ENCODE measurements at regions not wholly inside any gene's neighbourhood (a gene's known extent, or its start where the extent isn't known, plus 50 kb on each side); places are given as distances from the start of the nearest gene placed in this dataset.
"Not testable (repeated sequence)": the region's sequence is repeated elsewhere in the genome, so short reads cannot be mapped to it uniquely, and the experiment has no call there.

DNA sequence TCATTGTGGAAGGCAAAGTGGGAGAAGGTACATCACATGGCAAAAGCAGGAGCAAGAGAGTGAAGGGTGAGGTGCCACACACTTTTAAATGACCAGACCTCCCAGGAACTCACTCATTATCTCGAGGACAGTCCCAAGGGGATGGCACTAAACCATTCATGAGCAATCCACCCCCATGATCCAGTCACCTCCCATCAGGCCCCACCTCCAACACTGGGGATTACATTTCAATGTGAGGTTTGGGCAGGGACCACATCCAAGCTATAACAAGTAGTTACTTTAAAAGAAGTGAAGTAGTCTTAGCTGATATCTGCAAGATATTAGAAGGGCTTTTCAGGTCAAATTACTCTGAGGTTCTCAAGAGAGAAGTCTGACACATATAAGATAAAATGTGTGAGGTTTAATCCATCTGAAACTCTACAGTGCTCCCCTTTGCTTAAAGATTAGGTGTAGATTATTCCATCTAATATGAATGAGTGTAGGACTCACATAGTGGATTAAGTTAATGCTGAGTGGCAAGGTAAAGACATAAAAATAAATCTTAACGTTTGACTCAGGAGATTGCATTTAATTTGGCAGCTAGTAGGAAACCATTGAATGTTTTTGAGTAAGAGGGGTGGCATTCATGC, 130.8 kb downstream of the TMX1 start:
- H3K4me1 Mint-ChIP-seq, result no peaks in the 10 kb centered on the region
- no peak overlapping the region for H3K27ac Mint-ChIP-seq
- POLR2A ChIA-PET, result no interaction called here
- no peaks in the 10 kb centered on the region for H3K9me3 Mint-ChIP-seq (ENCODE audit: low read depth)
- CTCF ChIA-PET, result interaction anchor here (0.6 to 1.6 kb wide), 8 partner anchors 9 to 565 kb away, joined by 3 to 5 read pairs (median 4); no protein-coding TSS in a partner anchor
- intact Hi-C loops (cut with DNase I, micrococcal nuclease), result loop anchor here (1.0 to 2.0 kb wide), 2 partner anchors 405 to 406 kb away; no protein-coding TSS in a partner anchor
- no peak overlapping the region for H3K4me3 Mint-ChIP-seq
- H3K36me3 Mint-ChIP-seq (ENCODE audit: low read depth), result no peaks in the 10 kb centered on the region
- ATAC-seq (no peak), DNase-seq (no peak)
- H3K27me3 Mint-ChIP-seq, result peaks cover 7% of the 10 kb centered on the region

DNA sequence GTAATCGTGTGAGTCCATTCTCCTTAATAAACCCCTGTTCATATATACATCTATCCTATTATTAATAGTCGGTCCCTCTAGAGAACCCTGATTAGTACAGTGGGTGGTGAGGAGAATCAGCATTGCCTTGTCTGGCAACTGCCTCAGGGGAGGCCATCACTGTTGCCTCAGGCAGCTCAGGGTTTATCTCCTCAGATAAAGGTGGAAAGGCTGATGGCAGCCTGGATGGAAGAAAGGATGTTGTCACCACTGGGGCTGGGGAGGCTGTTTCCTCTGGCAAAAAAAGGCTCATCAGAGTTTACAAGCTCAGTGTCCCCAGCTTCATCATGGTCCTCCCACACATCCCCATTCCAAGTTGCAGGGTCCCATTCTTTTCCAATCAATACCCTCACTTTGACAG, 137.1 kb downstream of the TMX1 start:
- H3K4me3 Mint-ChIP-seq; ATAC-seq; H3K27ac Mint-ChIP-seq; CTCF ChIA-PET; DNase-seq; H3K4me1 Mint-ChIP-seq; POLR2A ChIA-PET; intact Hi-C loops (cut with DNase I, micrococcal nuclease); H3K27me3 Mint-ChIP-seq; H3K36me3 Mint-ChIP-seq (ENCODE audit: low read depth); H3K9me3 Mint-ChIP-seq (ENCODE audit: low read depth): not testable (repeated sequence)

DNA sequence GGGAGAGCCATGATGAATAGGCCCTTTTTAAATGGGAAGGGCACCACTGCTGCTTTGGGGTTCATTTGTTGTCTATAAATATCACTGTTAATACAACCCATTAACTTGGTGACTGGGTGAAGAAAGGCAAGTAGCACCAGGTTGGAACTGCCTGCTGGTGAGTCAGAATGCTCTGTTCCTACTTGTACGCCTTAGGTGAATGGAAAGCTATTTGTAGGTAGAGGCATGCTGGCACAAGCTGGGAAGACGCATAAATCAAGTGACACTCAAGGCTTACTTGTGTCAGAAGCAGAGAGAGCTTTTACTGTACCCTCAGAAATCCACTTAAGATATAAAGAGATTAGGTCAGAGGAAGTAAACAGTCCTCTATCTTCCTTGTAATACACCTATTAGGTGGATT, 142.5 kb downstream of the TMX1 start:
- DNase-seq, result no peak
- Mint-ChIP-seq H3K9me3 (ENCODE audit: low read depth) (no peaks in the 10 kb centered on the region), H3K27ac (no peak overlapping the region), H3K36me3 (ENCODE audit: low read depth) (no peaks in the 10 kb centered on the region), H3K27me3 (peaks cover 6% of the 10 kb centered on the region), H3K4me3 (no peak overlapping the region), H3K4me1 (no peaks in the 10 kb centered on the region)
- ChIA-PET CTCF (interaction anchor here (1.2 kb wide), 1 partner anchor 10 kb away, joined by 6 read pairs; no protein-coding TSS in a partner anchor), POLR2A (interaction anchor here (0.6 kb wide), 1 partner anchor 165 kb away, joined by 3 read pairs; no protein-coding TSS in a partner anchor)
- ATAC-seq, result no peak
- intact Hi-C loops (cut with DNase I, micrococcal nuclease), result no loop called here

DNA sequence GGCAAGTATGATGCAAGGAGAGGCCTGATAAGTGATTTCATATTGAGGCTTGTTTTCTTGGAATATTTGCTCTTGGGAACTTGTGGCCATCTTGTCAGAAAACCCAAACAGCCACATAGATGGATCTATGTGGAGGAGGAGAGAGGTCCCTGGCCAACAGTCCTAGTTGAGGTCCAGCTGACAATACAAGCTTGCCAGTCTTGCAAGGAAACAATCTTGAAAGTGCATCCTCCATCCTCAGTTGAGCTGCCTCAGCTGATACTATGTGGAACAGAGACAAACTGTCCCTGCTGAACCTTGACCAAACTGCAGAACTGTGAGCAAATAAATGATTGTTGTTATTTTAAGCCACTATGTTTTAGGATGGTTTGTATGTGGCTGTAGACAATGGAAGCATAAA, 146.4 kb downstream of the TMX1 start:
- Mint-ChIP-seq H3K36me3 (ENCODE audit: low read depth) (no peaks in the 10 kb centered on the region), H3K27me3 (peaks cover 8% of the 10 kb centered on the region), H3K9me3 (ENCODE audit: low read depth) (no peaks in the 10 kb centered on the region), H3K4me3 (no peak overlapping the region), H3K27ac (no peak overlapping the region), H3K4me1 (no peaks in the 10 kb centered on the region)
- intact Hi-C loops (cut with DNase I, micrococcal nuclease), result no loop called here
- DNase-seq, result no peak
- no peak for ATAC-seq
- POLR2A ChIA-PET, result no interaction called here
- CTCF ChIA-PET, result interaction anchor here (0.6 to 0.7 kb wide), 2 partner anchors 32 to 386 kb away, joined by 3 to 4 read pairs; no protein-coding TSS in a partner anchor

DNA sequence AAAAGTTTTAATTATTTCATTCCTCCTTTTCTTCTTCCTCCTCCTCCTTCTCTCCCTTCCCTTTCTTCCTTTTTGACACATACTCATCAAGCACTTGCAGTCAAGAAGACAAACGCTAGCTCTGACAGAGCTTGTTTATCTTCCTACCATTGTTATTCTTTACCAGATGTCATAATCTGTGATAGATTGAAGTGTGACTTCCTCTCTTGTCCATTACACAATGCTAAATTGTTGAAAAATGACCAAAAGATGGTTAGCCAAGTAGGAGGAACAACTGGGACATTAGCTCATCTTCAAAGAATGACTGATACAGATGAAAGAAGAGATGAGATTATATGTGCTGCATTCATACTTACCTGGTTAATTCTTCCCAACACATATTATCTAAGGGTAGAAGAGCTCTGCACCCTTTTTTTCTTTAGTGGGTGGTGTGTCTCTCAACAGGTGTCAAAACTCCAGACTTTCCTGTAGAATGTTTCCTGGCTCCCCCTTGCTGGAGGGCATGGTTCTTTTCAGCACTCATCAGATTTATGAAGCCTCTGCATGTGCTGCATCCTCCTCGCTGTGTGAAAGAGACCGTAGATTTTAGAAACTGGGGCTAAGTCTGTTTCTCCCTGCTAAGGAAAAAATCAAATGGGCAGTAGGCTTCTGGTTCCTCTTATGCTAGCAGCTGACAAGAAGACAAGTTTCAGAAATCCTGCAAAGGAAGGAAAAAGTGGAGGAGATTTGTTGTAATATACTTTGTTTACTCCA, 147.1 kb downstream of the TMX1 start:
- POLR2A ChIA-PET, result no interaction called here
- H3K27ac Mint-ChIP-seq, result no peak overlapping the region

DNA sequence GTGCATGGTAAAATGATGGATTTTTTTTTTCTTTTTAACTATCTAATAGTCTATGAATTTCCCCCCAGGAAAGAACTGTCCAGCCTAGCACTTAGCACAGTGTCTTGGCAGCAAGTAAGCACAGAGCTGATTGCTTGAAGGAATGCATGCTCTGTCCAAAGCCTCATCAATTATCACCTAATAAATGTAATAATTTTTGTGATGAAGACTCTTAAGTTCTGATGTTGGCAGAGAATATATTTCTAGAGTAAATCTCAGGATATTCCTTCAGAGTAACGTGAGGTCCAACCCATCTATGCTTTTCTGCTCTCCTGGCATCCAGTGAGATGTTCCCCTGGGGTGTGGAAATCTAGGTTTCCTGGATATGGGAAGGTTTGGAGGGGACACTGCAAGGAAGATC, 152.4 kb downstream of the TMX1 start:
- H3K4me3 Mint-ChIP-seq, result no peak overlapping the region
- CTCF ChIA-PET, result interaction anchor here (1.4 kb wide), 1 partner anchor 9 kb away, joined by 6 read pairs; no protein-coding TSS in a partner anchor
- no peaks in the 10 kb centered on the region for H3K36me3 Mint-ChIP-seq (ENCODE audit: low read depth)
- DNase-seq, result no peak
- POLR2A ChIA-PET, result no interaction called here
- H3K27ac Mint-ChIP-seq, result no peak overlapping the region
- H3K9me3 Mint-ChIP-seq (ENCODE audit: low read depth), result no peaks in the 10 kb centered on the region
- no peak for ATAC-seq
- H3K27me3 Mint-ChIP-seq, result peaks cover 7% of the 10 kb centered on the region
- intact Hi-C loops (cut with DNase I, micrococcal nuclease), result no loop called here
- H3K4me1 Mint-ChIP-seq, result no peaks in the 10 kb centered on the region

More for the DNA sequence above, 147.1 kb downstream of the TMX1 start:
- H3K36me3 Mint-ChIP-seq (ENCODE audit: low read depth), result no peaks in the 10 kb centered on the region
- intact Hi-C loops (cut with DNase I, micrococcal nuclease), result no loop called here
- peaks cover 4% of the 10 kb centered on the region for H3K27me3 Mint-ChIP-seq
- CTCF ChIA-PET, result interaction anchor here (0.6 to 0.8 kb wide), 3 partner anchors 33 to 394 kb away, joined by 3 to 4 read pairs (median 4); no protein-coding TSS in a partner anchor
- no peak overlapping the region for H3K4me3 Mint-ChIP-seq
- no peaks in the 10 kb centered on the region for H3K4me1 Mint-ChIP-seq
- ATAC-seq (no peak), DNase-seq (no peak)
- no peaks in the 10 kb centered on the region for H3K9me3 Mint-ChIP-seq (ENCODE audit: low read depth)

DNA sequence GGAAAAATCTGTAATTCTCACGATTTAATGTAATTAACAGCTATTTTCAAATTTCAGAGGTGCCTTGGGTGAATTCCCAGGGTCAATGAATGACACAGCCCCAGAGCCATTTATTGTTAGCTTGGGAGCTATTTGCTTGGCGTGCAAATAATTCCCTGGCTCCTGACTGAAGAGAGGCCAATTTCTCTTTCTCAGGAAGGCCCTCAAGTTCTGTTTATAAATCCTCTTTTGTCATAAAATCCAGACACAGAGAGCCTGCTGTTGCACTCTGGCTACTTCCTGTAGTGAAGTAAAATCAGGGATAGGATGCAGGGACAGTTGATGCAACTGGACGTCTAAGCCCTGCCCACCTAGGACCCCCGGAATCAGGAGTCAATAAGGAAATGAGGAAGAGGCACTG, 154.3 kb downstream of the TMX1 start:
- ChIA-PET POLR2A (no interaction called here), CTCF (no interaction called here)
- Mint-ChIP-seq H3K27me3 (peaks cover 12% of the 10 kb centered on the region), H3K4me1 (no peaks in the 10 kb centered on the region), H3K4me3 (no peak overlapping the region), H3K27ac (no peak overlapping the region), H3K9me3 (ENCODE audit: low read depth) (no peaks in the 10 kb centered on the region), H3K36me3 (ENCODE audit: low read depth) (no peaks in the 10 kb centered on the region)
- intact Hi-C loops (cut with DNase I, micrococcal nuclease), result no loop called here
- DNase-seq (no peak), ATAC-seq (no peak)

DNA sequence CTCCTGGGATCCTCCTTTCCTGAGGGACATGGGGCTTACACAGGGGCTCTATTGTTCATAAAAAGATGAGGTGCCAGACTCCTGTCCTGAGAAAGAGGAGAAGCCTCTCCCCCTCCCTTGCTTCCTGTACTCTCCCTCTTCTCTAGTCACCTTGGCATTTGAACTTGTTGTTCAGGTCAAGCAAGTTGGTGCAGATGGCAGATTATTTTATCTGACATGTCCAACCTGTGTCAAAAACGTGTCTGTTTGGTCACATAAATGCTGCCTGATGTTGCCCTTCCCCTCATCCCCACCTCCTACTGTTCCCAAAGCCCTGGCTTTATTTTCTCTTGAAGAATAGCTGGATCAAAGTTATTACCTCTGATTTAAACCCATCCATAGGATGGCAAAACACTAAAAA, 154.8 kb downstream of the TMX1 start:
- Mint-ChIP-seq H3K9me3 (ENCODE audit: low read depth) (no peaks in the 10 kb centered on the region), H3K36me3 (ENCODE audit: low read depth) (no peaks in the 10 kb centered on the region), H3K27me3 (peaks cover 12% of the 10 kb centered on the region), H3K4me3 (no peak overlapping the region), H3K4me1 (no peaks in the 10 kb centered on the region), H3K27ac (no peak overlapping the region)
- ATAC-seq, result no peak
- POLR2A ChIA-PET, result no interaction called here
- intact Hi-C loops (cut with DNase I, micrococcal nuclease), result no loop called here
- DNase-seq, result no peak
- CTCF ChIA-PET, result interaction anchor here (1.0 kb wide), 1 partner anchor 381 kb away, joined by 3 read pairs; no protein-coding TSS in a partner anchor

DNA sequence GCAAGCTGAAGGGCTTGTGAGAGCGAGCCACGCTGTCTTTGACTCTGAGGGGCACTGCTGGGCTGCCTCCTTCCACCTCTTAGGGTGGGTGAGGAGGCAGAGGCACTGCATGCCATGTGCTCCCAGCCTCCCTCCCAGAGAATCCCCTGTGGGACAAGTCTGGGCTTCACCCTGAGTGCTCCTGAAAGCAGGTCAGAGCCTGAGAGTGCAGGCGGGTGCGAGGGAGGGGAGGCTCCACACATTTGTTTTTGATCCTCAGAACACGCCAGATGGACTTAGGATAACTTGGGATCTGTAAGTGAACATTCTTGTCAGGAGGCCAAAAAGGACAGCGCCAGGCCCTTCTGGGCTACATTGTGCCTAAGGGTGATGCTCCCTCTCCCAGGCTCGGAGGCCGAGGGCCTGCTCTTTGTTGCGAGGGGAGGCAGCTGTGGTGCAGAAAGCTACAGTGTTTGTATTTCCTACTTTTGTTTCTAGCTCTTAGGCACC, 155.4 kb downstream of the TMX1 start:
- no peak for DNase-seq
- Mint-ChIP-seq H3K4me1 (no peaks in the 10 kb centered on the region), H3K27me3 (peaks cover 13% of the 10 kb centered on the region), H3K27ac (no peak overlapping the region), H3K4me3 (no peak overlapping the region), H3K9me3 (ENCODE audit: low read depth) (no peaks in the 10 kb centered on the region), H3K36me3 (ENCODE audit: low read depth) (no peaks in the 10 kb centered on the region)
- CTCF ChIA-PET, result interaction anchor here (1.0 kb wide), 1 partner anchor 381 kb away, joined by 3 read pairs; no protein-coding TSS in a partner anchor
- no peak for ATAC-seq
- intact Hi-C loops (cut with DNase I, micrococcal nuclease), result no loop called here
- POLR2A ChIA-PET, result interaction anchor here (0.7 kb wide), 1 partner anchor 479 kb away, joined by 3 read pairs; no protein-coding TSS in a partner anchor

DNA sequence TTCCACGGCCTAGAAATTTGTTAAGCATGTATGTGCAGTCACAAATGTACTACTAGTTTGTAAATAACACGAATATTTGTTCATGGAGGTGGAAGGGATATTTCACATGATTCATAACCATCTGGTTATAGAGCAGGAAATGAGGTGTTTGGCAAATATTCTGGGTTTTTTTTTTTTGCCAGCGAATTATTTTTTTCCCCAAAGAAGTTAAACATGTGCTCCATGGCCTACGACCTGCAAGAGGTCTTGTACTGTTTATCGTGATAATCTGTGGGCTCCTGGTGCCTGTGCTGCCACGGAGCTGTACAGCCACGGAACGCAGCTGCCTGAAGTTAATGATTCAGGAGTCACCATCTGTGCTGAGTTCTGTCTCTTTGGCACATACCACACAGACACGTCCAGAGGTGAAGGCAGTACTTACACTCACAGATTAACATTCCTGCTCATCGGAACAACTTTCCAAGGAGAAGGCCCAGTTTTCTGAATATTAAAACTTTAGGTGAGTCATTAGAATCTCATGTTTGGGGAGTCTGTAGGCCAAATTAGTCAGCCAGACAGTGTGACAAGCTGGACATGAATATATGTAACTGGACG, 156.3 kb downstream of the TMX1 start:
- CTCF ChIA-PET, result no interaction called here
- DNase-seq, result no peak

DNA sequence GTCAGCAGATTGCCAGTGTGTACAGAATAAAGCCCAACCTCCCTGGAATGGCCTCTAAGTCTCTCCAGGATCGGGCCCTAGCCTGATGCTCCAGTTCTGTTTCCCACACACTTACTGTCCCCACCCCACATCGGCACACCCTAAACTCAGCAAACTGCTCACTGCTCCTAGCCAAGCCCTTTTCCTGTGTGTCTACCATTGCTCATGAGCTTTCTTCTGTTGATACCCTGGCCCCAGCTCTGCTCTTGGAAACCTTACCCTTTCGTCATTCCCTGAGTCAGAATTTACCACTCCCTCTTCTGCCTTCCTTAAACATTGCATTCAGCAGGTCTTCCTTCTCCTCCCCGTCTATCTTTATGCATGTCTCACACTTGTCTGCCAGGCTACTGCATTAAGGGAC, 158.9 kb downstream of the TMX1 start:
- ChIA-PET CTCF (interaction anchor here (0.7 kb wide), 1 partner anchor 125 kb away, joined by 3 read pairs; no protein-coding TSS in a partner anchor), POLR2A (no interaction called here)
- no peak overlapping the region for H3K27ac Mint-ChIP-seq
- H3K27me3 Mint-ChIP-seq, result peaks cover 16% of the 10 kb centered on the region
- DNase-seq, result no peak
- intact Hi-C loops (cut with DNase I, micrococcal nuclease), result no loop called here
- H3K4me3 Mint-ChIP-seq, result no peak overlapping the region
- no peak for ATAC-seq
- no peaks in the 10 kb centered on the region for H3K9me3 Mint-ChIP-seq (ENCODE audit: low read depth)
- no peaks in the 10 kb centered on the region for H3K4me1 Mint-ChIP-seq
- no peaks in the 10 kb centered on the region for H3K36me3 Mint-ChIP-seq (ENCODE audit: low read depth)

More for the DNA sequence above, 156.3 kb downstream of the TMX1 start:
- no peak overlapping the region for H3K27ac Mint-ChIP-seq
- H3K36me3 Mint-ChIP-seq (ENCODE audit: low read depth), result no peaks in the 10 kb centered on the region
- no peaks in the 10 kb centered on the region for H3K4me1 Mint-ChIP-seq
- ATAC-seq, result no peak
- intact Hi-C loops (cut with DNase I, micrococcal nuclease), result no loop called here
- H3K4me3 Mint-ChIP-seq, result no peak overlapping the region
- no peaks in the 10 kb centered on the region for H3K9me3 Mint-ChIP-seq (ENCODE audit: low read depth)
- POLR2A ChIA-PET, result no interaction called here
- H3K27me3 Mint-ChIP-seq, result peaks cover 13% of the 10 kb centered on the region
